HG03175 (cell line): ENCODE measurements at regions not wholly inside any gene's neighbourhood (a gene's known extent, or its start where the extent isn't known, plus 50 kb on each side); places are given as distances from the start of the nearest gene placed in this dataset.
"Not testable (repeated sequence)": the region's sequence is repeated elsewhere in the genome, so short reads cannot be mapped to it uniquely, and the experiment has no call there.

ENCODE experiments used
- ATAC-seq: cut with Tn5 transposase; IDR thresholded peaks from one replicate; pipeline ENCODE4 v1.9.1; 2021; ENCODE audit warnings: mild to moderate bottlenecking, moderate library complexity; ENCODE audit not compliant: unreplicated experiment

DNA sequence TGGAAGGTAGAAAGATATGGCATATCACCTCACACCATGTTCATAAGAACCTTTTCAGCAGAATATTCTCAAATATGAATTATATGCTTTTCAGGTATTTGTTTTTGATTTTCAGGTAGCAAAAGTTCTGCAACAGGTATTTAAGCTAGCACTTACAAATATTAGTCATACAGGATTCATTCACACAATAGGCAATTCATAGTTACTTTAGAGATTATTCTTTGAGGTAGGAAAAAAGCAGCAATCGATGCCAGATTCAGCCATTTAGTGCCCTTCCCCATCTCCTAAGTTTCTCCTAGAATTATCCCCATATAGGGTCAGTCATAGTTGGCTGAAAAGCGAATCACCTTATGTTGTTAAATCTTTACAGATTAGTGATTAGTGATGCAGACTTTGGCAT lies 177.4 kb upstream of the MMADHC start:
- ATAC-seq, result no peak

DNA sequence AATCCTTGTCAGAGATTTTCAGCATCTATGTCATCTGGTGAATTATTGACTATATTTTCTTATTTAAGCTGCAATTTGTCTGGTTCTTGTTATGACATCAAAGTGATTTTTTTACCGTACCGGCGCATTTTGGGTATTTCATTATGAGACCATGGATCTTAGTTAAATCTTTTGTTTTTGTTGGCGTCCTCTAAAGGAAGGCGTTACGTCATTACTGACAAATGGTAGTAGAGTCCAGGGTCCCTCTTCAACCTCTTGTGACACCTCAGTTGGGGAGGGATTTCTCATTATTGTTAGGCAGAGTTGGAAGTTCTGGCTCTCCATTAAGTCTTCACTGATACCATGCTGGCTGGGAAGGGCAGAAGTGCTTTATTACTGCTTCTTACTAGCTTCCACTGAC lies 175.8 kb upstream of the MMADHC start:
- ATAC-seq, result no peak

- ATAC-seq, result no peak
Measured at GRCh38 chr2:149761611-149762010, 174.0 kb upstream of the MMADHC start.

DNA sequence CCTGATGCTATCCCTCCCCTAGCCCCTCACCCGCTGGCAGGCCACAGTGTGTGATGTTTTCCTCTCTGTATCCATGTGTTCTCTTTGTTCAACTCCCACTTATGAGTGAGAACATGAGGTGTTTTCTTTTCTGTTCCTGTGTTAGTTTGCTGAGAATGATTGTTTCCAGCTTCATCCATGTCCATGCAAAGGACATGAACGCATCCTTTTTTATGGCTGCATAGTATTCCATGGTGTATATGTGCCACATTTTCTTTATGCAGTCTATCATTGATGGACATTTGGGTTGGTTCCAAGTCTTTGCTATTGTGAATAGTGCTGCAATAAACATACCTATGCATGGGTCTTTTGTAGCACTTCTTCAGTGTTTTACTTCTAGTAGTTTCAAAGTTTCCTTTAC lies 171.8 kb upstream of the MMADHC start:
- ATAC-seq, result not testable (repeated sequence)

- not testable (repeated sequence) for ATAC-seq
Measured at GRCh38 chr2:149754722-149755121, 167.1 kb upstream of the MMADHC start.

GRCh38 chr2:149747456-149747855 lies 159.9 kb upstream of the MMADHC start:
- ATAC-seq, result no peak

DNA sequence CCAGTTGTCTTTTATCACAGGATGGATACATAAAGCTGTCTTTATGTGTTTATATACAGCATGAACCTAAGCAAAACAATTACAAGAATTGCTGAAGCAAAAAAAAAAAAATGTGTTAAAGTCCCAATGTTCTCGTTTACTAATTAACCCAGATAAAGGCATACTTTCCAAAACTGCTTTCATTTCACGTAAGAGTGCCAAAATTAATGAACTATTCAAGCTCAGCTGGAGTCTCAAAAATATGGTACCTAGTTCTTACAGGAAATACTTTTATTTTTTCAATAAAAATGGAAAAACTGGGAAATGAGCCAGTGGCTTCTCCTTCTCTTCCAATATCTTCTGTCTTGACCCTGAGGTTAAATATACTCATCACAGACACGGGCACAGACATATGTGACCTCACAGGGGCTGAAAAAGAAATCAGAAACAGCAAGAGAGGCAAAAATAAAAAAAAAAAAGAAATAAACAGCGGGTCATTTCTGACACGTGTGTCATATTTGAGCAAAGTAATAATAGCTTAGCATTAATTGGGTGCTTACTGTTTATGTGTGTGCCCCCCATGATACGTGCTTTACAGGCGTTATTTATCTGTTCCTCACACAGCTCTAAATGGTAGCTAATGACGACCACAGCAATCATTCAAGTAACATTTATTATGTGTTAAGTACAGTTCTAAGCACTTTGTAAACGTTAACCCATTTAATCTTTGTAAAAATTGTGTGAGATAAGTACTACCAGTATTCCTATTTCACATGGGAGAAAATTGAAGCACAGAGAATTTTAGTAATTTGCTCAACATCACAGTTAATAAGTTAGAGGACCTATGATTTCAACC lies 158.0 kb upstream of the MMADHC start:
- ATAC-seq, result no peak

- no peak for ATAC-seq
Measured at GRCh38 chr2:149744865-149745264, 157.3 kb upstream of the MMADHC start.

GRCh38 chr2:149743842-149744448 lies 156.4 kb upstream of the MMADHC start:
- ATAC-seq, result no peak

DNA sequence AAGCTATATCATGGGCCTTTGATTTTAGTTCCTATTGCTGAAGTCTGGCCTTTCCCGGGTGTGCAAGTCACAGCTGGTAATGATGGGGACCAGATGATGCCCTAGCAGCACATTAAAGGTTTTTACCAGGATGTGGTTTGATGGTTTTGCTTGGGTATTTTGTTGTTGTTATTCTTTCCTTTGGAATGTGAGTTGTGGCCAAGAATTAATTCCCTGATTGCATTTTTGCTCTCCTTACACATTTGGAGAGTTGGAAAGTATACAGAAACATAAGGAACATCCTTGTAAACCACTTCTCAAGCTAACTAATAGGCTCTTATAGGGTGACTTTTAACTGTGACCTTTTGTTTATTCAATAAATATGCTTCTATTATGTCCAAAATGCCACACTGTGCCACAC lies 154.1 kb upstream of the MMADHC start:
- no peak for ATAC-seq

DNA sequence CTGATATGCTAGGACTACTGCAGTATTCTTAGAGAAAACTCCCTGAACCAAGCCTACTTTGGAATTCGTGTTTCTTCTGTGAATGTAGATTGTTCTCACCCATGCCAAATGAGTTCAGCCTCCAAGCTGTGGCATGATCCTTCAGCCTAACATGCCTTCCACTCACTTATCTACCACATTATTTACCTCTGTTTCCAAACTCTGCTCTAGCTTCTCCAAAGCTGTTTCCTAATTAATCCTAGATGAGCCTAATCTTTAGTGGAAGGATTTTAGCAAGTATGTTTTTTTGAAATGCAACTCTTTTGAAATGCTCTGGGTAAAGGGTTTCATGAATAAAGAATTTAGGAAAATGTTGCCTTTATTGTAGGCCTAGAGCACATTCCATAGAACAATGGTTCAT lies 152.9 kb upstream of the MMADHC start:
- ATAC-seq, result no peak

- ATAC-seq, result no peak
Measured at GRCh38 chr2:149739883-149740265, 152.3 kb upstream of the MMADHC start.

- no peak for ATAC-seq
Measured at GRCh38 chr2:149739171-149739882, 151.8 kb upstream of the MMADHC start.

DNA sequence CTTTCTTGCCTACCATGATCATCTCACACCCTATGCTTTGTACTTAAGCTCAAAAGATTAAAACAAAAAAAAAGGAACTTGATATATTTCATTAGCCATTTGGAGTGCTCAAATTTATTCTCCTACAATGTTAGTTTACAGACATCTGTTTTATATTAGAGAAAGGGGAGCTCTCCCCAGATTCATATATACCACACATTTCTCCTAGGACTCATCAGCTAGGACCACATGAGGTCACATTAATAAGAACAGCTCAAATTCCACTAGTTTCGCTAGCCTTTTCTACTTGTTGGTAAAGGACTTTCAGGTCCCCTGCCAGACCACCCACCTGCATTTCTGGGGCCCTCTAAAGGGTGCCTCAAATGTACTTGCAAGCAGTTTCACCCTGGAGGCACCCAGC lies 151.2 kb upstream of the MMADHC start:
- no peak for ATAC-seq

DNA sequence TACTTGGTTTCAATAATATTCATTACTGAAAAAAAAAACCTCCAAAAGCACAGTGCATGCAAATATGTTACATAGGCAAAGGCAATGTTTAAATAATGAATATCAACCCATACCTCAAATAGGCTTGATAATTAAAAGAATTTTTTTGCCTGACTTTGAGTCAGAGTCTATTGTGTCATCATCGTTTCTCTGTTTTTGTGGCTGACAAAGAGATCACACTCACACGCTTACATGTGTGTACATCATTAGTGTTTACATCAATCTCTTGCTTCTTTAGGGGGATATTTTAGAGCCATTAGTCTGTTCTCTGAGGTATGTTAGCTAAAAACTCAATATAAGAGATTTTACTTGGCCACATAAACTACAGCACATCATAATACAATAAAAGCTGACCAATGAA lies 150.3 kb upstream of the MMADHC start:
- ATAC-seq, result no peak

DNA sequence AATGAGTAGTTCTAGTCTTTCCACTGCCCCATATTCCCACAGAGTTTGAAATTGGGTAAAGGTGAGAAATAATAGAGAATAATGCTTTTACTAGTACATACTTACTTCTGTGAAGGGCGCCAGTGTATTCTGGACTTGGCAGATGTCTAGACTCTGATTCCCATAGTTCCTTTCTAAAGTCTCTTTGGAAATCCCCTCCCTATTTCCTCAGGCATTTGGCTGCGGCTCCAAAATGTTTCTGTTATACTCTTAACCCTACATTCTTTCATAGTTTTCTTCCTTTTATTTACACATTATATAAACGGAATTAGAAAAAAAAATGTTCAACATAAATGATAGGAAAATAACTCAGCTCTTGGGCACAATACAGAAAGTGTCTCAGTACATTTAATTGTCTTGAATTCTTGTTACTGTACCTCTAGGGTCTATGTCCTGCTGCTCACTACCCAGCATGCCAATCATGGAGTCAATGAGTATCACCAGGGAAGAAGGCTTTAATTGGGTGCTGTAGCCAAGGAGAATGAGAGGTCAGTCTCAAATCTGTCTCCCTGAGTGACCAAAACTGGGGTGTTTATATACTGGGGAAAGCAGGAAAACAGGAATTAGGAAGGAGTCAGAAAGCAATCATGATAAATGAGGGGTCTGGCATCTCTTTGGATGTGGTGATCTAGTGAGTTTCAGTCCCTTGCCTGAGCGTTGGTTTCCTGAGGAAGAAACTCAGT lies 147.8 kb upstream of the MMADHC start:
- no peak for ATAC-seq

GRCh38 chr2:149733936-149734685 lies 146.5 kb upstream of the MMADHC start:
- no peak for ATAC-seq

DNA sequence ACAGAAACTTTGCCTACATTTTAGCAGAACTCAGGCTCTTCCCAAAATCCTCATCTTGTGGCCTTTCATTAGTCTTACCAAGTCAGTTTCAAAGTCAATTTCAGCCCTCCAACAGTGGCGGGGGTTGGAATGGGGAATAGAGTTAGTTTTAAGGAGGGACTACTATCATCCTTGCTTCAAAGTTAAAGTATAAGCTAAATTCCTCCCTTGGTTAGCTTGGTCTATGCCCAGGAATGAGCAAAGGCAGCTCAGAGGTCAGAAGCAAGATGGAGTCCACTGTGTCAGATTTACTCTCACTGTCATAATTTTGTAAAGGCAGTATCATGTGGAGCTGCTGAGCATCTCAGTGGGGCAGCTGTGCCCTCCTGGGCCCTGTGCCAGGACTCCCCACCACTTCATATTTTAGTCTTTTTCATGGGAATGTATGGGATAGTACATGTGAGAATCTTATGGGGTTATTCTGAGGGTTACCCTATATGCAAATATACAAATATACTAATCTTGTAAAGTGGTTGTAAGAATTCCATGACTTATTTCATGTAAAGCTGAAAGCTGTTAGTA lies 145.2 kb upstream of the MMADHC start:
- no peak for ATAC-seq

GRCh38 chr2:149732001-149732685 lies 144.6 kb upstream of the MMADHC start:
- ATAC-seq, result no peak

DNA sequence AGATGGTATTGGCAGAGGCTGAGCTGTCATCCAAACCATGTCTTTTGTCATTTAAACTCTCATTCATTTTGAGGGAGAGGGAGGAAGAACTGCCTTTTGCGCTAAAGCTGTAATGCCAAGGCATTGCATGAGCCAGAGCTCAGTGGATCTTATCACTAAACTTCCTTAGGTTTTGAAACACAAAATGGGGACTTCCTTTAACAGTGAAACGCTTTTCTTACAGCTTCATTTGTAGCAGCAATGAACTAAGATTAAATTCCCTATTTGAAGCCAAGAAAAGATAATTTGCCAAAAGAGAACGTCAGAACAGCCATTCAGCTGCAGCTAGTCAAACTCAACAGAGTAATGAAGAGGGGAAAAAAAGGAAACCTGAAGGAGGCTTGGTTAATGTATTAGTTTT lies 143.5 kb upstream of the MMADHC start:
- ATAC-seq, result no peak
